Endothelial cell of umbilical vein (primary cell): ENCODE measurements at regions not wholly inside any gene's neighbourhood (a gene's known extent, or its start where the extent isn't known, plus 50 kb on each side); places are given as distances from the start of the nearest gene placed in this dataset.

ENCODE experiments used
- BruUV-seq: library from RNA; stranded (reverse); fragments of 400-500 nt; replicated peaks from 2 replicates; lab custom pipeline; 2021; lab: Mats Ljungman, UMichigan
- CTCF ChIA-PET: fragments of 300-600, 350-600 bp; sonication (Branson Sonifier 250); formaldehyde crosslinking; loops from one replicate; lab custom pipeline; 2021; ENCODE audit warnings: antibody characterized with exemption, inconsistent platforms; lab: Charles Lee
- POLR2A ChIA-PET: fragments of 300-600, 350-600 bp; sonication (Branson Sonifier 250); formaldehyde crosslinking; loops from one replicate; lab custom pipeline; 2021; ENCODE audit warnings: antibody characterized with exemption, inconsistent platforms; lab: Charles Lee
- DNase-seq: peaks from one replicate; pipeline ENCODE4 v3.0.0-alpha.2; 2011; ENCODE audit warnings: low read depth, low spot score
- FAIRE-seq: peaks from 2 replicates; lab custom pipeline; 2011; peaks lifted over from hg19 to GRCh38; lab: Jason Lieb, UNC
- H2AFZ ChIP-seq: 2 replicates; pipeline ENCODE4 v1.6.0; 2012; ENCODE audit warnings: low read depth, low read length, control low read depth, inconsistent platforms
- H3K27ac ChIP-seq: 2 replicates; pipeline ENCODE4 v1.5.1; 2011; ENCODE audit warnings: low read depth, mild to moderate bottlenecking, control low read depth, low read length, moderate library complexity; ENCODE audit not compliant: insufficient read depth
- H3K27me3 ChIP-seq, 2 experiments: 2 replicates each; pipeline versions ENCODE4 v1.6.0 to v1.6.1; 2011; ENCODE audit warnings: low read length in 2 of 2, mixed read lengths in 1 of 2; ENCODE audit not compliant: control insufficient read depth in 2 of 2, insufficient read depth in 2 of 2
- H3K36me3 ChIP-seq, 2 experiments: 2 replicates in 1 of 2; 3 replicates in 1 of 2; pipeline ENCODE4 v1.5.1; 2011; ENCODE audit warnings: low read length in 2 of 2, mild to moderate bottlenecking in 1 of 2, moderate library complexity in 1 of 2; ENCODE audit not compliant: control insufficient read depth in 2 of 2, insufficient read depth in 2 of 2; ENCODE audit errors: extremely low read depth in 1 of 2
- H3K4me1 ChIP-seq: 3 replicates; pipeline ENCODE4 v1.5.1; 2011; ENCODE audit warnings: mild to moderate bottlenecking, low read length; ENCODE audit not compliant: control insufficient read depth, insufficient read depth; ENCODE audit errors: extremely low read depth
- H3K4me2 ChIP-seq: 2 replicates; pipeline ENCODE4 v1.6.1; 2011; ENCODE audit warnings: low read length, control low read depth, mixed read lengths; ENCODE audit not compliant: insufficient read depth
- H3K4me3 ChIP-seq, 3 experiments: fragments of 200-600 bp in 1 of 3; sonication (generic), shearing (Covaris generic) in 1 of 3; replicated peaks in 1 of 3; 2 replicates each; pipeline ENCODE4 v1.5.1; 2011 to 2016; ENCODE audit warnings: control low read depth in 3 of 3, low read length in 3 of 3, mild to moderate bottlenecking in 2 of 3, inconsistent platforms in 1 of 3, low read depth in 1 of 3, moderate library complexity in 1 of 3; ENCODE audit not compliant: insufficient read depth in 1 of 3
- H3K79me2 ChIP-seq: 2 replicates; pipeline ENCODE4 v1.6.0; 2012; ENCODE audit warnings: low read length, inconsistent platforms; ENCODE audit not compliant: control insufficient read depth, insufficient read depth
- H3K9ac ChIP-seq: replicated peaks from 2 replicates; pipeline ENCODE3; 2011; ENCODE audit warnings: low read length, control low read depth; ENCODE audit not compliant: insufficient read depth; ENCODE audit errors: extremely low read depth
- H3K9me1 ChIP-seq: replicated peaks from 3 replicates; pipeline ENCODE4 v1.6.0; 2011; ENCODE audit warnings: mild to moderate bottlenecking, low read length; ENCODE audit not compliant: control insufficient read depth, insufficient read depth; ENCODE audit errors: extremely low read depth
- H3K9me3 ChIP-seq: replicated peaks from 2 replicates; pipeline ENCODE4 v1.5.1; 2012; ENCODE audit warnings: low read length, inconsistent platforms; ENCODE audit not compliant: control insufficient read depth, insufficient read depth
- H4K20me1 ChIP-seq: replicated peaks from 2 replicates; pipeline ENCODE3; 2011; ENCODE audit warnings: mild to moderate bottlenecking, low read length; ENCODE audit not compliant: control insufficient read depth, insufficient read depth; ENCODE audit errors: extremely low read depth
- CTCF ChIP-seq, 2 donors: IDR thresholded peaks; 1 replicate in 1 of 2; 2 replicates in 1 of 2; pipeline ENCODE4 v1.5.1; 2011; ENCODE audit warnings: low read length in 2 of 2, mild to moderate bottlenecking in 2 of 2, moderate library complexity in 2 of 2, control low read depth in 1 of 2, inconsistent platforms in 1 of 2, low read depth in 1 of 2; ENCODE audit not compliant: insufficient read depth in 1 of 2; ENCODE audit errors: extremely low read depth in 1 of 2
- EZH2 ChIP-seq: IDR thresholded peaks from 2 replicates; pipeline ENCODE4 v1.6.1; 2012; ENCODE audit warnings: borderline replicate concordance, low read depth, mild to moderate bottlenecking, moderate library complexity, low read length, inconsistent platforms; ENCODE audit not compliant: severe bottlenecking
- FOS ChIP-seq: IDR thresholded peaks from 2 replicates; pipeline ENCODE4 v1.6.1; 2011; ENCODE audit warnings: mild to moderate bottlenecking, low read length, moderate library complexity, borderline replicate concordance; ENCODE audit not compliant: insufficient read depth
- GATA2 ChIP-seq: IDR thresholded peaks from 2 replicates; pipeline ENCODE4 v1.7.0; 2011; ENCODE audit warnings: low read depth, mild to moderate bottlenecking, moderate library complexity, mixed read lengths, low read length; ENCODE audit not compliant: insufficient read length, insufficient read depth
- JUN ChIP-seq: IDR thresholded peaks from 2 replicates; pipeline ENCODE4 v1.6.1; 2011; ENCODE audit warnings: borderline replicate concordance, low read depth; ENCODE audit not compliant: insufficient read length, insufficient read depth
- MYC ChIP-seq: IDR thresholded peaks from one replicate; pipeline ENCODE4 v1.6.1; 2011; ENCODE audit warnings: mild to moderate bottlenecking, low read depth, low read length
- POLR2A ChIP-seq: IDR thresholded peaks from 2 replicates; pipeline ENCODE4 v1.6.1; 2012; ENCODE audit warnings: low read depth, mild to moderate bottlenecking, control low read depth, low read length
- POLR2AphosphoS5 ChIP-seq: IDR thresholded peaks from 2 replicates; pipeline ENCODE4 v1.6.1; 2012; ENCODE audit warnings: low read depth, mild to moderate bottlenecking, control low read depth, low read length, moderate library complexity; ENCODE audit not compliant: insufficient read depth
- dilution Hi-C: fragments of 300-500 bp; cut with MboI; formaldehyde crosslinking; loops from one replicate; pipeline ENCODE4 v1.15.0; 2019; ENCODE audit warnings: low sequenced_read_pairs; ENCODE audit not compliant: extremely low pct_ligation_motif_present
- intact Hi-C: fragments of 100-400 bp; cut with micrococcal nuclease; formaldehyde crosslinking; loops from one replicate; pipeline ENCODE4 v1.10.0; 2022
- TF ChIP-seq, protein P1 (sequence below): IDR thresholded peaks from 2 replicates; pipeline ENCODE4 v1.6.1; 2011; ENCODE audit not compliant: insufficient read depth, insufficient read length

DNA sequence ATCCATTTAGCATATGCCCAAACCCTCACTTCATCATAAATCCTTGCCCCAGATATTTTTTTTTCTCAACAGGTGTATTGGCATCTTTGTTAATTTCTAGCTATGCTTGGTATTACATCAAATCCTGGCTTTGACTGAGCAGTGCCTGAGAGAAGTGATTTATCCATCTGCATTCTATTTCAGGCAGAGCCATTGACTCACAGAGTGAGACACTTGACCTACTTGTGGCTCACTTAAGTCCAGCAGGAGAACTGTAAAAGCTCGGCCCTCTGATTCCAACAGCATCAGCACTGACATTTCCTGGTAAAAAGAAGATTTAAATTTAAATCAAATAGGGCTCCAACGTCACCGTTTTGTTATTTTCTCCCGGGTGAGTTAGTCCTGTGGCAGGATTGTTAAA lies 93.4 kb downstream of the PLK2 start:
- no peaks in the 10 kb centered on the region for H3K79me2 ChIP-seq
- POLR2A ChIA-PET, result no interaction called here
- H3K9ac ChIP-seq, result no peak overlapping the region
- H3K27me3 ChIP-seq, result no peaks in the 10 kb centered on the region
- BruUV-seq, result no TSS peak
- H3K27ac ChIP-seq, result no peak overlapping the region
- FAIRE-seq (no peak), DNase-seq (no peak)
- dilution Hi-C loops (no loop called here), intact Hi-C loops (no loop called here)
- CTCF ChIA-PET, result interaction anchor here (1.1 to 1.2 kb wide), 2 partner anchors 10 to 587 kb away, joined by 3 to 4 read pairs; no protein-coding TSS in a partner anchor
- H3K4me1 ChIP-seq, result no peaks in the 10 kb centered on the region
- no peaks in the 10 kb centered on the region for H3K9me3 ChIP-seq
- no peak overlapping the region for H3K4me2 ChIP-seq
- no peak overlapping the region for H3K4me3 ChIP-seq
- no peaks in the 10 kb centered on the region for H3K36me3 ChIP-seq
- H2AFZ ChIP-seq, result no peak overlapping the region
- H3K9me1 ChIP-seq, result no peaks in the 10 kb centered on the region
- no peak for TF ChIP-seq POLR2A
- no peak for TF ChIP-seq JUN
- TF ChIP-seq FOS, result no peak
- no peak for TF ChIP-seq POLR2AphosphoS5
- no peak for TF ChIP-seq MYC
- TF ChIP-seq EZH2, result no peak
- no peak for TF ChIP-seq CTCF (IDR thresholded peaks at IDR 0.05; ENCODE audit: extremely low read depth in 1 of 2, insufficient read depth in 1 of 2, low read depth in 1 of 2, low read length in 2 of 2)
- TF ChIP-seq, protein P1, sequence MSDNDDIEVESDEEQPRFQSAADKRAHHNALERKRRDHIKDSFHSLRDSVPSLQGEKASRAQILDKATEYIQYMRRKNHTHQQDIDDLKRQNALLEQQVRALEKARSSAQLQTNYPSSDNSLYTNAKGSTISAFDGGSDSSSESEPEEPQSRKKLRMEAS, result no peak
- TF ChIP-seq GATA2, result no peak
- H4K20me1 ChIP-seq, result no peaks in the 10 kb centered on the region
